Central memory CD8-positive, alpha-beta T cell (primary cell): ENCODE measurements at regions not wholly inside any gene's neighbourhood (a gene's known extent, or its start where the extent isn't known, plus 50 kb on each side); places are given as distances from the start of the nearest gene placed in this dataset.

Experiments used
- ATAC-seq: fragments of 150-1000 bp; cut with Tn5 transposase; replicated peaks from 2 replicates; pipeline ENCODE4 v1.10.0; 2022; ENCODE audit warnings: mild to moderate bottlenecking, moderate FRiP score, moderate number of reproducible peaks; ENCODE audit not compliant: poor library complexity, severe bottlenecking; ENCODE audit errors: extremely low read depth
- DNase-seq, 2 donors: peaks; one replicate each; pipeline ENCODE4 v3.0.0; 2021; ENCODE audit warnings: low spot score in 2 of 2
- H3K27ac Mint-ChIP-seq: one replicate; pipeline ENCODE4 v1.8.0; 2022; ENCODE audit warnings: low read depth, mild to moderate bottlenecking, moderate library complexity, mixed read lengths
- H3K27me3 Mint-ChIP-seq: one replicate; pipeline ENCODE4 v1.8.0; 2022; ENCODE audit warnings: mixed read lengths
- H3K36me3 Mint-ChIP-seq: one replicate; pipeline ENCODE4 v1.8.0; 2022; ENCODE audit warnings: mild to moderate bottlenecking, moderate library complexity, mixed read lengths; ENCODE audit not compliant: insufficient read depth
- H3K4me1 Mint-ChIP-seq: one replicate; pipeline ENCODE4 v1.8.0; 2022; ENCODE audit warnings: mixed read lengths
- H3K4me3 Mint-ChIP-seq: one replicate; pipeline ENCODE4 v1.8.0; 2022; ENCODE audit warnings: mild to moderate bottlenecking, moderate library complexity, mixed read lengths
- H3K9me3 Mint-ChIP-seq: one replicate; pipeline ENCODE4 v1.8.0; 2022; ENCODE audit warnings: mixed read lengths

- Mint-ChIP-seq H3K27me3 (no peaks in the 10 kb centered on the region), H3K36me3 (no peaks in the 10 kb centered on the region), H3K4me3 (no peak overlapping the region), H3K27ac (no peak overlapping the region), H3K9me3 (peaks cover 6% of the 10 kb centered on the region), H3K4me1 (no peaks in the 10 kb centered on the region)
- no peak for DNase-seq
- ATAC-seq = no peak
Measured at GRCh38 chr6:103018426-103018825, 1624.9 kb downstream of the GRIK2 start.

GRCh38 chr6:103017878-103018277 is 1624.4 kb downstream of the GRIK2 start:
- Mint-ChIP-seq H3K9me3 (peaks cover 6% of the 10 kb centered on the region), H3K4me1 (no peaks in the 10 kb centered on the region), H3K36me3 (no peaks in the 10 kb centered on the region), H3K4me3 (no peak overlapping the region), H3K27me3 (no peaks in the 10 kb centered on the region), H3K27ac (no peak overlapping the region)
- DNase-seq (no peak), ATAC-seq (no peak)

GRCh38 chr6:103011605-103012004 is 1618.1 kb downstream of the GRIK2 start:
- ATAC-seq = no peak
- Mint-ChIP-seq H3K36me3 (no peaks in the 10 kb centered on the region), H3K4me1 (no peaks in the 10 kb centered on the region), H3K27me3 (no peaks in the 10 kb centered on the region), H3K27ac (no peak overlapping the region), H3K4me3 (no peak overlapping the region), H3K9me3 (peaks cover 11% of the 10 kb centered on the region)
- DNase-seq = no peak

- Mint-ChIP-seq H3K4me3 (no peak overlapping the region), H3K4me1 (no peaks in the 10 kb centered on the region), H3K9me3 (peaks cover 5% of the 10 kb centered on the region), H3K36me3 (no peaks in the 10 kb centered on the region), H3K27me3 (no peaks in the 10 kb centered on the region), H3K27ac (no peak overlapping the region)
- no peak for ATAC-seq
- DNase-seq = no peak
Measured at GRCh38 chr6:103002282-103002681, 1608.8 kb downstream of the GRIK2 start.

GRCh38 chr6:103001724-103002123 is 1608.2 kb downstream of the GRIK2 start:
- Mint-ChIP-seq H3K27ac (no peak overlapping the region), H3K9me3 (peaks cover 5% of the 10 kb centered on the region), H3K36me3 (no peaks in the 10 kb centered on the region), H3K4me1 (no peaks in the 10 kb centered on the region), H3K27me3 (no peaks in the 10 kb centered on the region), H3K4me3 (no peak overlapping the region)
- ATAC-seq = no peak
- DNase-seq = no peak

- H3K27me3 Mint-ChIP-seq = no peaks in the 10 kb centered on the region
- ATAC-seq (no peak), DNase-seq (no peak)
- peaks cover 5% of the 10 kb centered on the region for H3K9me3 Mint-ChIP-seq
- no peaks in the 10 kb centered on the region for H3K36me3 Mint-ChIP-seq
- no peak overlapping the region for H3K27ac Mint-ChIP-seq
- no peak overlapping the region for H3K4me3 Mint-ChIP-seq
- H3K4me1 Mint-ChIP-seq = no peaks in the 10 kb centered on the region
Measured at GRCh38 chr6:103000688-103001087, 1607.2 kb downstream of the GRIK2 start.

GRCh38 chr6:102995491-102995890 is 1602.0 kb downstream of the GRIK2 start:
- Mint-ChIP-seq H3K4me1 (no peaks in the 10 kb centered on the region), H3K27ac (no peak overlapping the region), H3K4me3 (no peak overlapping the region), H3K36me3 (no peaks in the 10 kb centered on the region), H3K9me3 (peaks cover 5% of the 10 kb centered on the region), H3K27me3 (no peaks in the 10 kb centered on the region)
- ATAC-seq (no peak), DNase-seq (no peak)

GRCh38 chr6:102994866-102995265 is 1601.4 kb downstream of the GRIK2 start:
- Mint-ChIP-seq H3K36me3 (no peaks in the 10 kb centered on the region), H3K27ac (no peak overlapping the region), H3K9me3 (peaks cover 5% of the 10 kb centered on the region), H3K4me1 (no peaks in the 10 kb centered on the region), H3K4me3 (no peak overlapping the region), H3K27me3 (no peaks in the 10 kb centered on the region)
- ATAC-seq (no peak), DNase-seq (no peak)

- Mint-ChIP-seq H3K27ac (no peak overlapping the region), H3K36me3 (no peaks in the 10 kb centered on the region), H3K27me3 (no peaks in the 10 kb centered on the region), H3K9me3 (peaks cover 6% of the 10 kb centered on the region), H3K4me1 (no peaks in the 10 kb centered on the region), H3K4me3 (no peak overlapping the region)
- DNase-seq = no peak
- ATAC-seq = no peak
Measured at GRCh38 chr6:102986086-102986485, 1592.6 kb downstream of the GRIK2 start.

GRCh38 chr6:102984357-102984756 is 1590.8 kb downstream of the GRIK2 start:
- H3K4me3 Mint-ChIP-seq = no peak overlapping the region
- H3K9me3 Mint-ChIP-seq = peaks cover 5% of the 10 kb centered on the region
- no peaks in the 10 kb centered on the region for H3K27me3 Mint-ChIP-seq
- no peak for DNase-seq
- no peak for ATAC-seq
- no peaks in the 10 kb centered on the region for H3K36me3 Mint-ChIP-seq
- no peaks in the 10 kb centered on the region for H3K4me1 Mint-ChIP-seq
- H3K27ac Mint-ChIP-seq = no peak overlapping the region

- Mint-ChIP-seq H3K27me3 (no peaks in the 10 kb centered on the region), H3K9me3 (peaks cover 8% of the 10 kb centered on the region), H3K27ac (no peak overlapping the region), H3K4me3 (no peak overlapping the region), H3K4me1 (no peaks in the 10 kb centered on the region), H3K36me3 (no peaks in the 10 kb centered on the region)
- ATAC-seq (no peak), DNase-seq (no peak)
Measured at GRCh38 chr6:102981490-102982015, 1588.0 kb downstream of the GRIK2 start.

- no peak for DNase-seq
- H3K4me3 Mint-ChIP-seq = no peak overlapping the region
- peaks cover 14% of the 10 kb centered on the region for H3K9me3 Mint-ChIP-seq
- no peak overlapping the region for H3K27ac Mint-ChIP-seq
- ATAC-seq = no peak
- no peaks in the 10 kb centered on the region for H3K27me3 Mint-ChIP-seq
- no peaks in the 10 kb centered on the region for H3K4me1 Mint-ChIP-seq
- no peaks in the 10 kb centered on the region for H3K36me3 Mint-ChIP-seq
Measured at GRCh38 chr6:102980951-102981350, 1587.4 kb downstream of the GRIK2 start.

GRCh38 chr6:102961902-102962301 is 1568.4 kb downstream of the GRIK2 start:
- Mint-ChIP-seq H3K4me1 (no peaks in the 10 kb centered on the region), H3K4me3 (no peak overlapping the region), H3K9me3 (peaks cover 9% of the 10 kb centered on the region), H3K27ac (no peak overlapping the region), H3K36me3 (no peaks in the 10 kb centered on the region), H3K27me3 (no peaks in the 10 kb centered on the region)
- ATAC-seq (no peak), DNase-seq (no peak)

GRCh38 chr6:102950967-102951366 is 1557.5 kb downstream of the GRIK2 start:
- no peak for DNase-seq
- Mint-ChIP-seq H3K36me3 (no peaks in the 10 kb centered on the region), H3K4me1 (no peaks in the 10 kb centered on the region), H3K4me3 (no peak overlapping the region), H3K27me3 (no peaks in the 10 kb centered on the region), H3K9me3 (peaks cover 27% of the 10 kb centered on the region), H3K27ac (no peak overlapping the region)
- no peak for ATAC-seq
